MM.1S (cell line): ENCODE measurements at regions not wholly inside any gene's neighbourhood (a gene's known extent, or its start where the extent isn't known, plus 50 kb on each side); places are given as distances from the start of the nearest gene placed in this dataset.

ENCODE experiments used
- DNase-seq: peaks from one replicate; pipeline ENCODE4 v3.0.0-alpha.2; 2015
- H2AFZ ChIP-seq: fragments of 300-600 bp; sonication (generic); 2 replicates; pipeline ENCODE4 v1.6.0; 2016; ENCODE audit warnings: antibody characterized with exemption, low read length
- H3F3A ChIP-seq: fragments of 300-600 bp; sonication (generic); 2 replicates; pipeline ENCODE4 v1.6.1; 2016; ENCODE audit warnings: mild to moderate bottlenecking, antibody characterized with exemption, low read length, moderate library complexity, mixed read lengths; ENCODE audit not compliant: insufficient read depth
- H3K27ac ChIP-seq: fragments of 300-600 bp; sonication (generic); 2 replicates; pipeline ENCODE4 v1.5.1; 2016; ENCODE audit warnings: mild to moderate bottlenecking, low read length
- H3K27me3 ChIP-seq: fragments of 300-600 bp; sonication (generic); replicated peaks from 2 replicates; pipeline ENCODE4 v1.6.0; 2016; ENCODE audit warnings: low read length; ENCODE audit not compliant: insufficient read depth
- H3K36me3 ChIP-seq: fragments of 300-600 bp; sonication (generic); replicated peaks from 2 replicates; pipeline ENCODE4 v1.6.1; 2016; ENCODE audit warnings: mild to moderate bottlenecking, low read length, mixed read lengths; ENCODE audit not compliant: insufficient read depth
- H3K4me1 ChIP-seq: fragments of 300-600 bp; sonication (generic); 2 replicates; pipeline ENCODE4 v1.6.1; 2016; ENCODE audit warnings: low read length, mixed read lengths
- H3K4me2 ChIP-seq: fragments of 300-600 bp; sonication (generic); 2 replicates; pipeline ENCODE4 v1.6.0; 2016; ENCODE audit warnings: low read depth, low read length
- H3K4me3 ChIP-seq: fragments of 300-600 bp; sonication (generic); 2 replicates; pipeline ENCODE4 v1.5.1; 2016; ENCODE audit warnings: low read length, mixed read lengths
- H3K79me2 ChIP-seq: fragments of 300-600 bp; sonication (generic); 2 replicates; pipeline ENCODE4 v1.6.1; 2016; ENCODE audit warnings: mixed run types, low read length, mixed read lengths
- H3K9ac ChIP-seq: fragments of 300-600 bp; sonication (generic); 2 replicates; pipeline ENCODE4 v1.6.1; 2016; ENCODE audit warnings: low read length, mixed read lengths
- H3K9me2 ChIP-seq: fragments of 300-600 bp; sonication (generic); replicated peaks from 2 replicates; pipeline ENCODE4 v1.6.1; 2016; ENCODE audit warnings: mild to moderate bottlenecking, low read length, mixed read lengths; ENCODE audit not compliant: insufficient read depth
- H3K9me3 ChIP-seq: fragments of 300-600 bp; sonication (generic); replicated peaks from 2 replicates; pipeline ENCODE4 v1.6.1; 2016; ENCODE audit warnings: mild to moderate bottlenecking, low read length, mixed read lengths; ENCODE audit not compliant: insufficient read depth
- H4K20me1 ChIP-seq: fragments of 300-600 bp; sonication (generic); 2 replicates; pipeline ENCODE4 v1.6.1; 2016; ENCODE audit warnings: mild to moderate bottlenecking, low read length, moderate library complexity, mixed read lengths; ENCODE audit not compliant: insufficient read depth
- EZH2 ChIP-seq: fragments of 300-600 bp; sonication (generic); optimal IDR thresholded peaks from 2 replicates; pipeline ENCODE3; 2017; ENCODE audit warnings: low read depth, mild to moderate bottlenecking, antibody characterized with exemption, low read length, mixed read lengths
- EZH2phosphoT487 ChIP-seq: fragments of 300-600 bp; sonication (generic); IDR thresholded peaks from 2 replicates; pipeline ENCODE4 v1.6.1; 2018; ENCODE audit warnings: antibody characterized with exemption, low read length
- TF ChIP-seq, protein P1 (sequence below): fragments of 300-600 bp; sonication (generic); IDR thresholded peaks from 2 replicates; pipeline ENCODE4 v1.5.1; 2016; ENCODE audit warnings: antibody characterized with exemption, low read length, mixed read lengths

DNA sequence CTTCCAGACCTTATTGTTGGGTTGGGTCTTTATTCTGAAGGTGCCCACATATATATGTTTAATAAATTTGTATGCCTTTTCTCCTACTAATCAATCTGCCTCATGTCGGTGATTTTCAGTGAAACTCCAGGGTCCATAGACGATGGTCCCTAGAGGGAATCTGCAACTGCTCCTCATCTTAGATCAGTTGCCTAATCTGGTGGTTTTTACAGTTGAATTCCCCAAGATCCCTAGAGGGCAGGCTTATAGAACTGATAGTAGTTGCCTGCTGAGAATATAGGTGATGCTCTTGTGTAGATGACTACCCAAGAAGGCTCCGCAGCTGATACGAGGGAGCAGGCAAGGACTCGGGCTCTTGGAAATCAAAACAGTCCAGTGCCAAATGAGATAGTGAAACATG lies 619.2 kb upstream of the C16orf82 start:
- Histone ChIP-seq H2AFZ (no peak overlapping the region), H3K27me3 (no peaks in the 10 kb centered on the region), H3K4me3 (no peak overlapping the region), H3K27ac (no peak overlapping the region), H3K4me1 (no peaks in the 10 kb centered on the region), H3F3A (no peaks in the 10 kb centered on the region), H3K9me3 (no peaks in the 10 kb centered on the region), H3K79me2 (no peaks in the 10 kb centered on the region), H3K4me2 (no peak overlapping the region), H3K9ac (no peak overlapping the region), H4K20me1 (no peaks in the 10 kb centered on the region), H3K9me2 (no peaks in the 10 kb centered on the region), H3K36me3 (no peaks in the 10 kb centered on the region)
- DNase-seq, result no peak
- TF ChIP-seq EZH2 (no peak), EZH2phosphoT487 (no peak)
- TF ChIP-seq, protein P1, sequence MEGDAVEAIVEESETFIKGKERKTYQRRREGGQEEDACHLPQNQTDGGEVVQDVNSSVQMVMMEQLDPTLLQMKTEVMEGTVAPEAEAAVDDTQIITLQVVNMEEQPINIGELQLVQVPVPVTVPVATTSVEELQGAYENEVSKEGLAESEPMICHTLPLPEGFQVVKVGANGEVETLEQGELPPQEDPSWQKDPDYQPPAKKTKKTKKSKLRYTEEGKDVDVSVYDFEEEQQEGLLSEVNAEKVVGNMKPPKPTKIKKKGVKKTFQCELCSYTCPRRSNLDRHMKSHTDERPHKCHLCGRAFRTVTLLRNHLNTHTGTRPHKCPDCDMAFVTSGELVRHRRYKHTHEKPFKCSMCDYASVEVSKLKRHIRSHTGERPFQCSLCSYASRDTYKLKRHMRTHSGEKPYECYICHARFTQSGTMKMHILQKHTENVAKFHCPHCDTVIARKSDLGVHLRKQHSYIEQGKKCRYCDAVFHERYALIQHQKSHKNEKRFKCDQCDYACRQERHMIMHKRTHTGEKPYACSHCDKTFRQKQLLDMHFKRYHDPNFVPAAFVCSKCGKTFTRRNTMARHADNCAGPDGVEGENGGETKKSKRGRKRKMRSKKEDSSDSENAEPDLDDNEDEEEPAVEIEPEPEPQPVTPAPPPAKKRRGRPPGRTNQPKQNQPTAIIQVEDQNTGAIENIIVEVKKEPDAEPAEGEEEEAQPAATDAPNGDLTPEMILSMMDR, result no peak

GRCh38 chr16:26453215-26453614 lies 613.5 kb upstream of the C16orf82 start:
- no peak overlapping the region for H3K27ac ChIP-seq
- DNase-seq, result no peak
- H3K9ac ChIP-seq, result no peak overlapping the region
- H3K36me3 ChIP-seq, result no peaks in the 10 kb centered on the region
- no peaks in the 10 kb centered on the region for H3K9me2 ChIP-seq
- H3K9me3 ChIP-seq, result no peaks in the 10 kb centered on the region
- H3F3A ChIP-seq, result no peaks in the 10 kb centered on the region
- no peaks in the 10 kb centered on the region for H4K20me1 ChIP-seq
- H3K4me1 ChIP-seq, result no peaks in the 10 kb centered on the region
- H2AFZ ChIP-seq, result no peak overlapping the region
- H3K27me3 ChIP-seq, result no peaks in the 10 kb centered on the region
- no peak overlapping the region for H3K4me3 ChIP-seq
- no peak overlapping the region for H3K4me2 ChIP-seq
- H3K79me2 ChIP-seq, result no peaks in the 10 kb centered on the region
- TF ChIP-seq, protein P1, result peak; percentile 27; the same call in 1 of the 2 replicates
- TF ChIP-seq EZH2 (no peak), EZH2phosphoT487 (no peak)

GRCh38 chr16:26454102-26454501 lies 612.6 kb upstream of the C16orf82 start:
- H3F3A ChIP-seq, result no peaks in the 10 kb centered on the region
- DNase-seq, result no peak
- H3K27me3 ChIP-seq, result no peaks in the 10 kb centered on the region
- TF ChIP-seq EZH2 (no peak), EZH2phosphoT487 (no peak)
- TF ChIP-seq, protein P1, result no peak
- no peak overlapping the region for H3K4me3 ChIP-seq
- no peak overlapping the region for H2AFZ ChIP-seq
- no peak overlapping the region for H3K4me2 ChIP-seq
- no peaks in the 10 kb centered on the region for H3K4me1 ChIP-seq
- H4K20me1 ChIP-seq, result no peaks in the 10 kb centered on the region
- no peaks in the 10 kb centered on the region for H3K9me3 ChIP-seq
- H3K27ac ChIP-seq, result no peak overlapping the region
- H3K36me3 ChIP-seq, result no peaks in the 10 kb centered on the region
- no peaks in the 10 kb centered on the region for H3K79me2 ChIP-seq
- H3K9ac ChIP-seq, result no peak overlapping the region
- no peaks in the 10 kb centered on the region for H3K9me2 ChIP-seq
